ENCODE measurements at regions not wholly inside any gene's neighbourhood (a gene's known extent, or its start where the extent isn't known, plus 50 kb on each side); places are given as distances from the start of the nearest gene placed in this dataset.

GRCh38 chr2:120876526-120877280 is 141.0 kb downstream of the GLI2 start:
- TF ChIP-seq GATA2 (IDR thresholded peaks at IDR 0.05; ENCODE audit: low read depth, low read length) = no peak
- TF ChIP-seq GATA3 (IDR thresholded peaks at IDR 0.05; ENCODE audit: low read depth, low read length) = no peak

All from SH-SY5Y (cell line).